Right lobe of liver (tissue), 4 donors: ENCODE measurements at regions not wholly inside any gene's neighbourhood (a gene's known extent, or its start where the extent isn't known, plus 50 kb on each side); places are given as distances from the start of the nearest gene placed in this dataset.

Experiments
- CTCF ChIP-seq, 4 donors: fragments of 200-600 bp in 3 of 4; fragments of 450-650 bp in 1 of 4; IDR thresholded peaks; one replicate each; pipeline versions ENCODE4 v1.5.1 to v1.8.0; 2016 to 2022; ENCODE audit warnings: antibody characterized with exemption in 4 of 4, mild to moderate bottlenecking in 2 of 4
- POLR2A ChIP-seq: fragments of 450-650 bp; IDR thresholded peaks from one replicate; pipeline ENCODE4 v1.6.1; 2017; ENCODE audit warnings: antibody characterized with exemption, mild to moderate bottlenecking
- donor health status: DM: no; HTN: no; CAD: no.
- donor health status: DM: no; HTN: no; CAD: no.
- donor health status: DM: no; HTN: yes; CAD: no.

- no peak for TF ChIP-seq POLR2A
- no peak for TF ChIP-seq CTCF (IDR thresholded peaks at IDR 0.05)
These were observed 968.5 kb downstream of the BCL11A start for GRCh38 chr2:59584958-59585357.
